ENCODE measurements at regions not wholly inside any gene's neighbourhood (a gene's known extent, or its start where the extent isn't known, plus 50 kb on each side); places are given as distances from the start of the nearest gene placed in this dataset.

DNA sequence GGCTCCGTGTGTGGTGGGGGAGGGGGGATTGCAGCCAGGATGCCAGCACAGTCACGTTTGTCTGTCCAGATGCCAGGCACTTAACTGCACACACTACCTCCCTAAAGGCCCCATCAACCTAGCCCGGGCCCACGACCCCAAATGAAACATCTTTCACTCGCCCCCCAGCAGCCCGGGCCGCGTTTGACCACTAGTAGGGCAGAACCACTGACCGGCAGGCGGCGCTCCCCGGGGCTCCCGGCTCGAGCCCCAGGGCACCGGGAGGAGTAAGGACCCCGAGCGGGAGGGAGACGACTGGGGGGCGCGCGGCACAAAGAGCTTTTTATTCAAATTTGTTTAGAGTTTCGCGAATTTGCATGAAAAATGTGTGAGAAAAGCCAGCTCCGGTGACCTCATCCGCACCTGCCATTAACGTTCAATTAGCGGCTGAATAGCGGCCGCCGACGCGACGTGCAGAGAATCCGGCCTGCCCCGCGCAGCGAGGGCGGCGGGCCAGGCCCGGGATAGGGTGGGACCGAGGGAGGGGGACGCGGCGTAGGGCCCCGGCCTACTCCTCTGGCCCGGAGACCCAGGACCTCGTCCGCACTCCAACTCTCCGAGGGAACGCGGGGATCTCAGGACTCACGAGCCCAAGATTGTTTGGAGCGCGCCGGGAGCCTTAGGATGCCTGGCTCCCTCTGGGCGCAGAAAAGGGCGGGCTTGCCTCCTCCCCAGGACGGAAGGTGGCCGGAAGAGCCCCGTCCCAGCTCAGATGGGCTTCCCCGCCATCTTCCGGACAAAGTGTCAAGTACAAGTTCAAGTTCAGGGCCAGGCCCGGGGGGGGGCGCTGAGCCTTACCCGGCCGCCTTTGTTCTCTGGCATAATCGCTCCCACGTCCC is 64.9 kb upstream of the POLG start:
- no peak for DNase-seq

- DNase-seq: no peak
Measured at GRCh38 chr15:89398896-89399237, 64.2 kb upstream of the POLG start.

DNA sequence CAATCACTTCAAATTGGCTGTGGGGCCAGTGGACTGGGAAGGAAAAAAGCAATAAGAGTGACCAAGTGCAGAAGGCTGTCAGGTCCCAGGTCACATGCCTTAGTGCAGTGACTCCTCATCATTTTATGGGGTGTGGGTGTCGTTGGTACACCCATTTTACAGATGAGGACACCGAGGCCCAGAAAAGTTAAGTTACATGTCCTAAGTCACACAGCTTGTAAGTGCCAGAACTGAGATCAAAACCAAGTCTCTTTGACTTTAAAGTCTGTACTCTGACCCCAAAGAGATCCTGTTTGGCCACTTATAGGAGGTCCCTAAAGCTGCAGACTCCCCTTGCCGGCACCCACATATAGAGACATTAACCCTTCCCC is 63.0 kb upstream of the POLG start:
- no peak for DNase-seq

DNA sequence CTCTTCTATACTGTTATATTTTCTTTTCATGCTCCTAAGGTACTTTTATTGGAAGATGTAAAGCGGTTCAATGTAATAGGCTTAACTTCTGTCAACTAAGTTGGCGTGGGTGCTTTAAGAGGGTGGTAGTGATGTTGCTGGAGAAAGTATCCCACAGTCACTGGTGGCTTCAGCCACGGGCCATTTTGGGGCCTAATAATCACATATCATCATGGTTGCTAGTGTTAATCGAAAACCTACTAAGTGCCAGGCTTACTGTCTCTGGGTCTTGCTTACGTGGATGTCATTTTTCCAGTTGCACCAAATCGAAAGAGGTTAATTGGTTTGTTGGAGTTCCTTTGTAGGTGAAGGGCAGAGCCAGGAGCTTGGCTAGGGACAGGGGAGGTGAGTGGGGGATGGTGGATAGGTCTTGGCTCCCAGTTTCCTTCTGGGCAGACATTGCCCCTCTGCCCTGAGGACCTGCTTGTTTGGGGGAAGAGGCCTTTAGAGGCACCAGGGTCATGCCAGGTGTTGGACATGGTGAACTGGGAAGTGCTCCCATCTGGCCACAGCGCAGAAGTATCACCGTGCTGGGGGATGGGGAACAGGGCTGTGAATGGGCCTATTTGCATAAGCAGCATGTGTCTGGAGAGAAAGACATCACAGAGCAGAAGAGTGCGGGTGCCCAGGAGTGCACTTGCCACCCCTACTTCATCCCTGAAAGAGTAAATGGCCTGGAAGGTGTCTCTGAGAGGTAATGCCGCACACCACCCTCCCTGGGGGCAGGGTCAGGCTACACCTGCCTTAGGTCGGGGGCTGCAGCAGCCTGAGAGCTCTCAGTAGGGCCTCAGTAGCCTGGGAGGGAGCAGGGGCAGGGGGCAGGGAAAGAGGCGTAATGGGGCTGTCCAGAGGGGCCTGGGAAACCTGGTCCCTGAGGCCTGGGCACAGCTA is 62.4 kb upstream of the POLG start:
- no peak for DNase-seq

DNA sequence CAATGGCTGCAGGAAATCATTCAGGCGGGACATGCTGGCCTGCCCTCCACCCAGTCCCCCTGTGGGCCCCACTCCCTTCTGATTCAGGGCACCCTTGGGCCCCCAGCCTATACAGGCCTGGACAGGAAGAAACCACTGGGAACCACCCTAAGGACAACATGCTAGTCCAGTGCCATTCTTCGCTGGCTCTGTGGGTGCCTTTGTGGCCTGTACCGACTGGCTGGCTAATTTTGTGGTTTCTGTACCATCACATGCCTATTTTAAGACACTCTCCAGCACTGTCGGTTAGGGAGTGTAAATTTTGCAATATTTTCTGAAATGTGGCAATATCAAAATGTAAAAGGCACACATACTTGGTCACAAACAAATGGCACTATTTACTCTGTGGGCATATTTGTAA is 61.4 kb upstream of the POLG start:
- DNase-seq: no peak

DNA sequence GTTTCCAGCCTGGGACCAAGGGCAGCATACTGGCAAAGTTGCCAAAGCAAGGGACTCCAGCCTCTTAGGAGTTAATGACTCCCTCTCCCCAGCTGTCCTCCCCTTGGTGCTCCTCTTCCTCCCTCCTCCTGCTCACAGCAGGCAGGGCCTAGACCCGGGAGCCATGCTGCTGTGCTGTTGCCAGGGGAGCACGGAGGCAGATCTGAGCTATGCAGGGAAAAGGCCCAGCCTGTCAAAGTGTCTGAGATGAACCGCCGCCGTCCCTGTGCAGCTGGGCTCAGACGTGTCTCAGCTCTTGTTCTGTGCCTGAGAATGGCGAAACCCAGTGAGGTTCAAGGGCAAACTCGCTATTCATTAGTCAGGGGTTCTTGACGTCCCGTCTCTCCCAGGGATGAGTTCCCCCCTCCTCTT is 60.8 kb upstream of the POLG start:
- DNase-seq: no peak

- DNase-seq: no peak
Measured at GRCh38 chr15:89395031-89395430, 60.4 kb upstream of the POLG start.

- DNase-seq: no peak
Measured at GRCh38 chr15:89393056-89393455, 58.4 kb upstream of the POLG start.

DNA sequence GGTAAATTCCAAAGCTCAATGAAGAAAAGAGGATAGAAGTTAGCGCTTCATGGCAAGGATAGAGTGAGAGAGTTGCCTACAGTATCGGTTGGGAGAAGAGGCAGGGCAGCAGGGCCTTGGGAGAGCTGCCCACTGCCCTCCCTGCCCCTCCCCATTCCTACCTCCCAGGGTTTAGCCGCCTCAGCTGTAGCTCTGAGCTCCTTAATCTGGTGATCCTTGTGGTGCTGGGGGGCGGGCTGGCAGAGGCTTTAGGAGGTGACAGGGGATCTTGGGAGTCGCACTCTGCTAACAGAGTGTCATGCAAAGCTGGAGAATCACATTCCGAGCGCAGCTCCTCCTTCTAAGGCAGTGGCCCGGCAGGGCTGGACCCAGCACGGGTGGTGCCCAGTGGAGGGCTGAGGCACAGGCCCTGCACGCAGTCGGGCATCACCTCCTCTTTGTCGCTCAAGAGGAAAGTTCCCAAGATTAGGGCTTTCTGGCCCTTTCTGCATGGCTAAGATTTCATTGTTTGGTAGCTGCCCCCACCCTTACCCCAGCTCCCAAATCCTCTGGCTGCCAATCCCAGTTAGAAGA is 57.1 kb upstream of the POLG start:
- DNase-seq: no peak

GRCh38 chr15:89389841-89390603 is 55.4 kb upstream of the POLG start:
- DNase-seq: no peak

GRCh38 chr15:89387140-89387903 is 52.7 kb upstream of the POLG start:
- no peak for DNase-seq

- no peak for DNase-seq
Measured at GRCh38 chr15:89385596-89386331, 51.1 kb upstream of the POLG start.

All from activated gamma-delta T cell (primary cell).